Osteocyte (in vitro differentiated cells): ENCODE measurements at regions not wholly inside any gene's neighbourhood (a gene's known extent, or its start where the extent isn't known, plus 50 kb on each side); places are given as distances from the start of the nearest gene placed in this dataset.
"Not testable (repeated sequence)": the region's sequence is repeated elsewhere in the genome, so short reads cannot be mapped to it uniquely, and the experiment has no call there.

ENCODE experiments used
- DNase-seq: peaks from one replicate; pipeline ENCODE4 v3.0.0; 2021; ENCODE audit warnings: mixed read lengths; ENCODE audit not compliant: unreplicated experiment; ENCODE audit errors: extremely low spot score
- H3K27ac Mint-ChIP-seq: one replicate; pipeline ENCODE4 v1.8.0; 2021; ENCODE audit warnings: mild to moderate bottlenecking, mixed read lengths; ENCODE audit not compliant: unreplicated experiment
- H3K27me3 Mint-ChIP-seq: one replicate; pipeline ENCODE4 v1.8.0; 2021; ENCODE audit warnings: mixed read lengths; ENCODE audit not compliant: unreplicated experiment
- H3K36me3 Mint-ChIP-seq: one replicate; pipeline ENCODE4 v1.8.0; 2021; ENCODE audit warnings: mixed read lengths; ENCODE audit not compliant: unreplicated experiment
- H3K4me1 Mint-ChIP-seq: one replicate; pipeline ENCODE4 v1.8.0; 2021; ENCODE audit warnings: mixed read lengths; ENCODE audit not compliant: unreplicated experiment
- H3K4me3 Mint-ChIP-seq: one replicate; pipeline ENCODE4 v1.8.0; 2021; ENCODE audit warnings: mild to moderate bottlenecking, moderate library complexity, mixed read lengths; ENCODE audit not compliant: unreplicated experiment
- H3K9me3 Mint-ChIP-seq: one replicate; pipeline ENCODE4 v1.8.0; 2021; ENCODE audit warnings: mixed read lengths; ENCODE audit not compliant: unreplicated experiment
- TF ChIP-seq, protein P1 (sequence below): fragments of 200-600 bp; sonication (generic); IDR thresholded peaks from 2 replicates; pipeline ENCODE4 v1.5.0; 2021; ENCODE audit warnings: antibody characterized with exemption, mild to moderate bottlenecking, moderate library complexity

DNA sequence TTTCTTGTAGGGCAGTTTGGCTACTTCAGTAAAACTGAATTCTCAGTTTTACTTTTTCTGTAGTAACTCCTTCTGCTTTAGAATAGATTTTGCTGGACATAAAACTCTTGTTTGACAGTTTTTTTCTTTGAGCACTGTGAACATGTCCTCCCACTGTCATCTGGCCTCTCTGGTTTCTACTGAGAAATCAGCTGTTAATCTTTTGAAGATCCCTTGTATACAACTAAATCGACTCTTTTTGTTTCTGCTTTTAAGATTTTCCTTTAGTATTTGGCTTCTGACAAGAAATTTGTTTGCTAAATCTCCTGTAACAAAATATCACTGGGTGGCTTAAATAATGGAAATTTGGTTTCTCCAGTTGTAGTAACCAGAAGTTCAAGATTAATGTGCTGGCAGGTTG lies 570.9 kb upstream of the RAB6C start:
- TF ChIP-seq, protein P1, sequence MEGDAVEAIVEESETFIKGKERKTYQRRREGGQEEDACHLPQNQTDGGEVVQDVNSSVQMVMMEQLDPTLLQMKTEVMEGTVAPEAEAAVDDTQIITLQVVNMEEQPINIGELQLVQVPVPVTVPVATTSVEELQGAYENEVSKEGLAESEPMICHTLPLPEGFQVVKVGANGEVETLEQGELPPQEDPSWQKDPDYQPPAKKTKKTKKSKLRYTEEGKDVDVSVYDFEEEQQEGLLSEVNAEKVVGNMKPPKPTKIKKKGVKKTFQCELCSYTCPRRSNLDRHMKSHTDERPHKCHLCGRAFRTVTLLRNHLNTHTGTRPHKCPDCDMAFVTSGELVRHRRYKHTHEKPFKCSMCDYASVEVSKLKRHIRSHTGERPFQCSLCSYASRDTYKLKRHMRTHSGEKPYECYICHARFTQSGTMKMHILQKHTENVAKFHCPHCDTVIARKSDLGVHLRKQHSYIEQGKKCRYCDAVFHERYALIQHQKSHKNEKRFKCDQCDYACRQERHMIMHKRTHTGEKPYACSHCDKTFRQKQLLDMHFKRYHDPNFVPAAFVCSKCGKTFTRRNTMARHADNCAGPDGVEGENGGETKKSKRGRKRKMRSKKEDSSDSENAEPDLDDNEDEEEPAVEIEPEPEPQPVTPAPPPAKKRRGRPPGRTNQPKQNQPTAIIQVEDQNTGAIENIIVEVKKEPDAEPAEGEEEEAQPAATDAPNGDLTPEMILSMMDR: no peak
- no peak for DNase-seq
- Mint-ChIP-seq H3K9me3 (peaks cover 5% of the 10 kb centered on the region), H3K4me1 (no peaks in the 10 kb centered on the region), H3K36me3 (no peaks in the 10 kb centered on the region), H3K27ac (no peak overlapping the region), H3K4me3 (no peak overlapping the region), H3K27me3 (no peaks in the 10 kb centered on the region)

DNA sequence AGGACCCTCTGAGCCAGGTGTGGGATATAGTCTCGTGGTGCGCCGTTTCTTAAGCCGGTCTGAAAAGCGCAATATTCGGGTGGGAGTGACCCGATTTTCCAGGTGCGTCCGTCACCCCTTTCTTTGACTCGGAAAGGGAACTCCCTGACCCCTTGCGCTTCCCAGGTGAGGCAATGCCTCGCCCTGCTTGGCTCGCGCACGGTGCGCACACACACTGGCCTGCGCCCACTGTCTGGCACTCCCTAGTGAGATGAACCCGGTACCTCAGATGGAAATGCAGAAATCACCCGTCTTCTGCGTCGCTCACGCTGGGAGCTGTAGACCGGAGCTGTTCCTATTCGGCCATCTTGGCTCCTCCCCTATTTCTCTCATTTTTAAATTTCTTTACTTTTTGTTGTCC lies 562.4 kb upstream of the RAB6C start:
- H3K4me1 Mint-ChIP-seq, H3K36me3 Mint-ChIP-seq, DNase-seq, H3K27ac Mint-ChIP-seq, H3K27me3 Mint-ChIP-seq, H3K9me3 Mint-ChIP-seq, H3K4me3 Mint-ChIP-seq: not testable (repeated sequence)

DNA sequence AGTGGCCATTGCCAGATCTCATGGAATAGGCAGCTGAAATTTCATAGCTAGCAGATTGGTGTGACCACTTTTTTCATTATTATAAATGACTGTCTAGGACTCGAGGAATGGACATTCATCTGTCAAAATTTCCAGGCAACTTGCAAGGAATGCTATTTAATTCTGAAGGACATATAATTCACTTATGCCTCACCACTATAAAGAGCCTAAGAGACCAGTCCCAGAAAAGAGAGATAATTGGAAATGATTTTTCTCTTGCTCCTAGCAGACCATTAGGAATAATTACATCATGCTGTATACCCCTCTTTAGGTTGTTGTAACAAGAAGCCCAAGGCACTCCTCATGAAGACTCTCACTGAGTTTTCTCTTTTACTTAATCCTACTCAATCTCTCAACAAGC lies 557.4 kb upstream of the RAB6C start:
- Mint-ChIP-seq H3K36me3 (no peaks in the 10 kb centered on the region), H3K27me3 (no peaks in the 10 kb centered on the region), H3K27ac (no peak overlapping the region), H3K9me3 (peaks cover 25% of the 10 kb centered on the region), H3K4me1 (no peaks in the 10 kb centered on the region), H3K4me3 (no peak overlapping the region)
- TF ChIP-seq, protein P1: no peak
- no peak for DNase-seq

DNA sequence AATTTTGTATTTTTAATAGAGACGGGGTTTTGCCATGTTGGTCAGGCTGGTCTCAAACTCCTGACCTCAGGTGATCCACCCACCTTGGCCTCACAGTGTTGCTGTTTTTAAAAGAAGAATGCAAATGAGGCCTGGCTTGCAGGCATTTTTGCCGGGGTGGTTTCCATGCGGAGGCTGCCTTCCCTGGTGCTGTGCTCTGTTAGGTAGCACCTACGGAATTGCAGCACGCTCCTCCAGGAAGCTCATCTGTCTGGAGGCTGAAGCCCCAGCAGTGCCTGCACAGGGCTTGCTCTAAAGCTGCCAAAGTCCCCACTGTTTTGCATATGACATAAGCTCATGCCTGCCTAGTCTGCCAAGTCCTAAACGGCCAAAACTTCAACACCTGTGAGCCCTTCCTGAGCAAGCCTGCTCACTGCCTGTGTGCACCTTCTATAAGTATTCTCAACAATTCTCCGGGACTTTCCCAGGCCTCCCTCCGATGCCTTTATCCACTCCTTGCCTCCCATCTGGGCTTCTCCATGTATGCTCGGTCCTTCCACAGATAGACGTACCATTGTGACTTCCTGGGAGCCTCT lies 551.3 kb upstream of the RAB6C start:
- H3K27ac Mint-ChIP-seq: no peak overlapping the region

DNA sequence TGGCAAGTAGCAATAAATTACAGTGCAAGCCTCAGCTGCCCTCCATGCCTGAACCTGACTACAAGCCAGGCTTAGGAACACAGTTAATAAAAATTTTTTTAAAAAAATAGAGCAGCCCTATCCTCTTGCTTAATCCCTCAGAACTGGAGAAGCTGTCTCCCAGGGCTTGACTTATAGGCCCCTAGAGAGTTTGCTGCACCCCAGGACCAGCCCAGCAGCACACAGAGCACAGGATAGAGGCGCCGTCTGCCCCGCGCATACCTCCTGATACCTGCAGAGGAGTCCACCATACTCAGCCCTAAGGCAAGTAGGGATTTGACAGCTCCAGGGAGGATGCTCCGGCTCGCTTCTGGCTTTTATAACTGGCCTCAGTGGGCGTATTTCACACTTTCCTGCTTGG lies 548.6 kb upstream of the RAB6C start:
- Mint-ChIP-seq H3K4me3 (no peak overlapping the region), H3K27ac (no peak overlapping the region), H3K9me3 (peaks cover 28% of the 10 kb centered on the region), H3K27me3 (no peaks in the 10 kb centered on the region), H3K4me1 (no peaks in the 10 kb centered on the region), H3K36me3 (no peaks in the 10 kb centered on the region)
- TF ChIP-seq, protein P1: no peak
- DNase-seq: no peak

More for the DNA sequence above, 551.3 kb upstream of the RAB6C start:
- Mint-ChIP-seq H3K27me3 (no peaks in the 10 kb centered on the region), H3K36me3 (no peaks in the 10 kb centered on the region), H3K4me1 (no peaks in the 10 kb centered on the region), H3K9me3 (peaks cover 36% of the 10 kb centered on the region), H3K4me3 (no peak overlapping the region)
- DNase-seq: no peak
- TF ChIP-seq, protein P1: no peak

DNA sequence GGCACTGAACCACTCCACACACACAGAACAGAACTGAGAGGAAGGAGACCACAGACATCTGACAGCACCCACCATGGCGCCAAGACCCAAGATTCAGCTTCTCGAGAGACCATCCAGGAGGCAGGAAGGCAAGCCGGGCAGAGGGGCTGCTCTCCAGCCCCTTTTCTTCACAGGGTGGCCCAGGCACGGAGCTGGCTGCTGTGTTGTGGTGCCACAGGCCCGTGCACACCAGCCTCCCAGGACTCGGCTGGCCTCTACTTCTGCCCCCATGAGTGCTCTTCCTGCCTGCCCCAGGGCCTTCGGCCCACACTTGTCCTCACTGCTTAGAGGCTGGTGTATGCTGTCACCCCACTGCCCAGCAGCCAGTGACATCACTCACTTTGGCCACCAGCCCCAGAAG lies 547.6 kb upstream of the RAB6C start:
- DNase-seq: no peak
- Mint-ChIP-seq H3K27ac (no peak overlapping the region), H3K9me3 (peaks cover 28% of the 10 kb centered on the region), H3K27me3 (no peaks in the 10 kb centered on the region), H3K4me1 (no peaks in the 10 kb centered on the region), H3K36me3 (no peaks in the 10 kb centered on the region), H3K4me3 (no peak overlapping the region)
- TF ChIP-seq, protein P1: no peak
